HCT116 (cell line): ENCODE measurements at regions not wholly inside any gene's neighbourhood (a gene's known extent, or its start where the extent isn't known, plus 50 kb on each side); places are given as distances from the start of the nearest gene placed in this dataset.

Experiments
- CBX3 ChIP-seq: IDR thresholded peaks from 2 replicates; pipeline ENCODE4 v1.6.1; 2012; ENCODE audit warnings: low read depth
- CEBPB ChIP-seq: IDR thresholded peaks from 2 replicates; pipeline ENCODE4 v1.6.1; 2012; ENCODE audit warnings: low read depth
- CTCF ChIP-seq, 3 experiments: fragments of 200-600 bp in 1 of 3; sonication (generic) in 1 of 3; IDR thresholded peaks in 2 of 3; conservative IDR thresholded peaks in 1 of 3; 2 replicates each; pipeline ENCODE4 v1.5.1; 2012 to 2017; ENCODE audit warnings: low read depth in 2 of 3, low read length in 2 of 3, antibody characterized with exemption in 1 of 3, borderline replicate concordance in 1 of 3, control low read depth in 1 of 3, mild to moderate bottlenecking in 1 of 3, mixed read lengths in 1 of 3, mixed run types in 1 of 3, moderate library complexity in 1 of 3; ENCODE audit not compliant: insufficient read depth in 1 of 3
- EGR1 ChIP-seq: IDR thresholded peaks from 2 replicates; pipeline ENCODE4 v1.6.1; 2012; ENCODE audit warnings: low read depth
- EZH2 ChIP-seq: fragments of 200-600 bp; sonication (generic); IDR thresholded peaks from 2 replicates; pipeline ENCODE4 v1.6.1; 2017; ENCODE audit warnings: antibody characterized with exemption, mixed run types
- EZH2phosphoT487 ChIP-seq: fragments of 200-600 bp; IDR thresholded peaks from 2 replicates; pipeline ENCODE4 v1.6.1; 2018; ENCODE audit warnings: antibody characterized with exemption, borderline replicate concordance
- POLR2A ChIP-seq: IDR thresholded peaks from 2 replicates; pipeline ENCODE4 v1.7.0; 2011; ENCODE audit warnings: borderline replicate concordance; ENCODE audit not compliant: insufficient read depth, insufficient read length; ENCODE audit errors: extremely low read depth
- POLR2AphosphoS5 ChIP-seq: IDR thresholded peaks from 2 replicates; pipeline ENCODE4 v1.6.1; 2011; ENCODE audit warnings: mild to moderate bottlenecking, low read depth, low read length, moderate library complexity
- RAD21 ChIP-seq: IDR thresholded peaks from 2 replicates; pipeline ENCODE4 v1.6.1; 2012; ENCODE audit warnings: low read depth, mild to moderate bottlenecking
- SP1 ChIP-seq: IDR thresholded peaks from 2 replicates; pipeline ENCODE4 v1.6.1; 2012; ENCODE audit warnings: low read depth
- YY1 ChIP-seq: IDR thresholded peaks from 2 replicates; pipeline ENCODE4 v1.6.1; 2011; ENCODE audit warnings: low read length, low read depth, moderate library complexity, mild to moderate bottlenecking; ENCODE audit not compliant: insufficient replicate concordance; ENCODE audit errors: extremely low read depth
- TF ChIP-seq, protein P1 (sequence below): IDR thresholded peaks from 2 replicates; pipeline ENCODE4 v1.6.1; 2012; ENCODE audit warnings: low read depth
- TF ChIP-seq, protein P2 (sequence below): IDR thresholded peaks from 2 replicates; pipeline ENCODE4 v1.6.1; 2011; ENCODE audit warnings: mild to moderate bottlenecking, low read length, moderate library complexity; ENCODE audit not compliant: insufficient replicate concordance; ENCODE audit errors: extremely low read depth

DNA sequence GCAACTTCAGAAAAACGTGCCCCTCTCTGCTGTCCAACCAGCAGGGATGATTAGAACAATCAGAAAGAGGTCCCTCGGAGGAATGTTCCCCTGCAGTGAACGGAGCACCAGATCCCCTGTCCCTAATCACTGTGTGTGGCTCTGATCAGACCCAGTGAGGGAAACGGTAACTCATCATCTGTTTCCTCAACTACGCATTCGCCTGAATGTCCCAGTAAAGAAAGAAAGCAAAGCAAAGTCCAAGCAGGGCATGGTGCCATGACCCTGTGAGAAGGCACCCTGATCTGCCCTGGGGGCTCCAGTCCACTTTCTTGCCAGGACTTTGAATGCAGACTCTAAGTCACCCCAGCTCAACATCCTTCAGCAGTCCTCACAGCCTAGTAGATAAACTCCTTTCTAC, 149.2 kb downstream of the LY86 start:
- TF ChIP-seq, protein P1, sequence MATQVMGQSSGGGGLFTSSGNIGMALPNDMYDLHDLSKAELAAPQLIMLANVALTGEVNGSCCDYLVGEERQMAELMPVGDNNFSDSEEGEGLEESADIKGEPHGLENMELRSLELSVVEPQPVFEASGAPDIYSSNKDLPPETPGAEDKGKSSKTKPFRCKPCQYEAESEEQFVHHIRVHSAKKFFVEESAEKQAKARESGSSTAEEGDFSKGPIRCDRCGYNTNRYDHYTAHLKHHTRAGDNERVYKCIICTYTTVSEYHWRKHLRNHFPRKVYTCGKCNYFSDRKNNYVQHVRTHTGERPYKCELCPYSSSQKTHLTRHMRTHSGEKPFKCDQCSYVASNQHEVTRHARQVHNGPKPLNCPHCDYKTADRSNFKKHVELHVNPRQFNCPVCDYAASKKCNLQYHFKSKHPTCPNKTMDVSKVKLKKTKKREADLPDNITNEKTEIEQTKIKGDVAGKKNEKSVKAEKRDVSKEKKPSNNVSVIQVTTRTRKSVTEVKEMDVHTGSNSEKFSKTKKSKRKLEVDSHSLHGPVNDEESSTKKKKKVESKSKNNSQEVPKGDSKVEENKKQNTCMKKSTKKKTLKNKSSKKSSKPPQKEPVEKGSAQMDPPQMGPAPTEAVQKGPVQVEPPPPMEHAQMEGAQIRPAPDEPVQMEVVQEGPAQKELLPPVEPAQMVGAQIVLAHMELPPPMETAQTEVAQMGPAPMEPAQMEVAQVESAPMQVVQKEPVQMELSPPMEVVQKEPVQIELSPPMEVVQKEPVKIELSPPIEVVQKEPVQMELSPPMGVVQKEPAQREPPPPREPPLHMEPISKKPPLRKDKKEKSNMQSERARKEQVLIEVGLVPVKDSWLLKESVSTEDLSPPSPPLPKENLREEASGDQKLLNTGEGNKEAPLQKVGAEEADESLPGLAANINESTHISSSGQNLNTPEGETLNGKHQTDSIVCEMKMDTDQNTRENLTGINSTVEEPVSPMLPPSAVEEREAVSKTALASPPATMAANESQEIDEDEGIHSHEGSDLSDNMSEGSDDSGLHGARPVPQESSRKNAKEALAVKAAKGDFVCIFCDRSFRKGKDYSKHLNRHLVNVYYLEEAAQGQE: no peak
- TF ChIP-seq CTCF (IDR thresholded peaks at IDR 0.05 in 2 of 3, conservative IDR thresholded peaks at IDR 0.05 in 1 of 3; ENCODE audit: borderline replicate concordance in 1 of 3, insufficient read depth in 1 of 3, low read depth in 2 of 3, low read length in 2 of 3) (no peak), CEBPB (no peak), RAD21 (no peak), EZH2phosphoT487 (no peak), POLR2AphosphoS5 (no peak), SP1 (no peak), POLR2A (no peak), CBX3 (no peak), EGR1 (no peak), EZH2 (no peak), YY1 (no peak)
- TF ChIP-seq, protein P2, sequence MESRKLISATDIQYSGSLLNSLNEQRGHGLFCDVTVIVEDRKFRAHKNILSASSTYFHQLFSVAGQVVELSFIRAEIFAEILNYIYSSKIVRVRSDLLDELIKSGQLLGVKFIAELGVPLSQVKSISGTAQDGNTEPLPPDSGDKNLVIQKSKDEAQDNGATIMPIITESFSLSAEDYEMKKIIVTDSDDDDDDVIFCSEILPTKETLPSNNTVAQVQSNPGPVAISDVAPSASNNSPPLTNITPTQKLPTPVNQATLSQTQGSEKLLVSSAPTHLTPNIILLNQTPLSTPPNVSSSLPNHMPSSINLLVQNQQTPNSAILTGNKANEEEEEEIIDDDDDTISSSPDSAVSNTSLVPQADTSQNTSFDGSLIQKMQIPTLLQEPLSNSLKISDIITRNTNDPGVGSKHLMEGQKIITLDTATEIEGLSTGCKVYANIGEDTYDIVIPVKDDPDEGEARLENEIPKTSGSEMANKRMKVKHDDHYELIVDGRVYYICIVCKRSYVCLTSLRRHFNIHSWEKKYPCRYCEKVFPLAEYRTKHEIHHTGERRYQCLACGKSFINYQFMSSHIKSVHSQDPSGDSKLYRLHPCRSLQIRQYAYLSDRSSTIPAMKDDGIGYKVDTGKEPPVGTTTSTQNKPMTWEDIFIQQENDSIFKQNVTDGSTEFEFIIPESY: no peak
